HG03039 (cell line): ENCODE measurements at regions not wholly inside any gene's neighbourhood (a gene's known extent, or its start where the extent isn't known, plus 50 kb on each side); places are given as distances from the start of the nearest gene placed in this dataset.
"Not testable (repeated sequence)": the region's sequence is repeated elsewhere in the genome, so short reads cannot be mapped to it uniquely, and the experiment has no call there.

Experiments used
- ATAC-seq: cut with Tn5 transposase; IDR thresholded peaks from one replicate; pipeline ENCODE4 v1.9.1; 2021; ENCODE audit warnings: mild to moderate bottlenecking, moderate library complexity; ENCODE audit not compliant: unreplicated experiment

GRCh38 chr6:57708061-57708460 is 390.6 kb downstream of the PRIM2 start:
- ATAC-seq, result not testable (repeated sequence)

- not testable (repeated sequence) for ATAC-seq
Observed at GRCh38 chr6:57722546-57722945, 405.1 kb downstream of the PRIM2 start.

GRCh38 chr6:57723815-57724401 is 406.5 kb downstream of the PRIM2 start:
- not testable (repeated sequence) for ATAC-seq

- ATAC-seq, result not testable (repeated sequence)
Observed at GRCh38 chr6:57729407-57729806, 412.0 kb downstream of the PRIM2 start.

GRCh38 chr6:57730726-57731125 is 413.3 kb downstream of the PRIM2 start:
- not testable (repeated sequence) for ATAC-seq

GRCh38 chr6:57747716-57748115 is 430.3 kb downstream of the PRIM2 start:
- not testable (repeated sequence) for ATAC-seq

- not testable (repeated sequence) for ATAC-seq
Observed at GRCh38 chr6:57759850-57760249, 442.4 kb downstream of the PRIM2 start.

GRCh38 chr6:57792720-57793397 is 475.4 kb downstream of the PRIM2 start:
- not testable (repeated sequence) for ATAC-seq

GRCh38 chr6:57793398-57793762 is 475.9 kb downstream of the PRIM2 start:
- ATAC-seq, result not testable (repeated sequence)

- ATAC-seq, result peak; percentile 78
Observed at GRCh38 chr6:57799703-57800479, 482.5 kb downstream of the PRIM2 start.

GRCh38 chr6:57808581-57808980 is 491.2 kb downstream of the PRIM2 start:
- ATAC-seq, result not testable (repeated sequence)

GRCh38 chr6:57809454-57809853 is 492.0 kb downstream of the PRIM2 start:
- not testable (repeated sequence) for ATAC-seq

- ATAC-seq, result not testable (repeated sequence)
Observed at GRCh38 chr6:57813271-57814075, 496.0 kb downstream of the PRIM2 start.

GRCh38 chr6:57815826-57816225 is 498.4 kb downstream of the PRIM2 start:
- not testable (repeated sequence) for ATAC-seq

- ATAC-seq, result not testable (repeated sequence)
Observed at GRCh38 chr6:57821325-57821724, 503.9 kb downstream of the PRIM2 start.

GRCh38 chr6:57822448-57822847 is 505.0 kb downstream of the PRIM2 start:
- not testable (repeated sequence) for ATAC-seq

GRCh38 chr6:57822896-57823358 is 505.5 kb downstream of the PRIM2 start:
- ATAC-seq, result no peak

GRCh38 chr6:57837622-57838209 is 520.3 kb downstream of the PRIM2 start:
- not testable (repeated sequence) for ATAC-seq

GRCh38 chr6:57841551-57841950 is 524.1 kb downstream of the PRIM2 start:
- ATAC-seq, result not testable (repeated sequence)

GRCh38 chr6:57853745-57854407 is 536.4 kb downstream of the PRIM2 start:
- ATAC-seq, result not testable (repeated sequence)
